ENCODE measurements at regions not wholly inside any gene's neighbourhood (a gene's known extent, or its start where the extent isn't known, plus 50 kb on each side); places are given as distances from the start of the nearest gene placed in this dataset.

- DNase-seq (ENCODE audit: low read depth): no peak
- TF ChIP-seq CTCF (IDR thresholded peaks at IDR 0.05; ENCODE audit: insufficient read depth, low read length): no peak
- H3K4me3 ChIP-seq (ENCODE audit: low read depth, low read length): no peak overlapping the region
These were observed 374.7 kb downstream of the TAF11L14 start for GRCh38 chr5:18008940-18009339.

- H3K4me3 ChIP-seq (ENCODE audit: low read depth, low read length): no peak overlapping the region
- no peak for DNase-seq (ENCODE audit: low read depth)
- no peak for TF ChIP-seq CTCF (IDR thresholded peaks at IDR 0.05; ENCODE audit: insufficient read depth, low read length)
These were observed 375.8 kb downstream of the TAF11L14 start for GRCh38 chr5:18010053-18010452.

- H3K4me3 ChIP-seq (ENCODE audit: low read depth, low read length): no peak overlapping the region
- no peak for DNase-seq (ENCODE audit: low read depth)
- TF ChIP-seq CTCF (IDR thresholded peaks at IDR 0.05; ENCODE audit: insufficient read depth, low read length): no peak
These were observed 384.2 kb downstream of the TAF11L14 start for GRCh38 chr5:18018472-18018871.

GRCh38 chr5:18023275-18023674 is 389.0 kb downstream of the TAF11L14 start:
- no peak for TF ChIP-seq CTCF (IDR thresholded peaks at IDR 0.05; ENCODE audit: insufficient read depth, low read length)
- no peak overlapping the region for H3K4me3 ChIP-seq (ENCODE audit: low read depth, low read length)
- DNase-seq (ENCODE audit: low read depth): no peak

- H3K4me3 ChIP-seq (ENCODE audit: low read depth, low read length): no peak overlapping the region
- no peak for DNase-seq (ENCODE audit: low read depth)
- TF ChIP-seq CTCF (IDR thresholded peaks at IDR 0.05; ENCODE audit: insufficient read depth, low read length): no peak
These were observed 389.7 kb downstream of the TAF11L14 start for GRCh38 chr5:18023986-18024385.

GRCh38 chr5:18024542-18024941 is 390.3 kb downstream of the TAF11L14 start:
- TF ChIP-seq CTCF (IDR thresholded peaks at IDR 0.05; ENCODE audit: insufficient read depth, low read length): no peak
- no peak for DNase-seq (ENCODE audit: low read depth)
- H3K4me3 ChIP-seq (ENCODE audit: low read depth, low read length): no peak overlapping the region

- no peak overlapping the region for H3K4me3 ChIP-seq (ENCODE audit: low read depth, low read length)
- DNase-seq (ENCODE audit: low read depth): no peak
- no peak for TF ChIP-seq CTCF (IDR thresholded peaks at IDR 0.05; ENCODE audit: insufficient read depth, low read length)
These were observed 393.1 kb downstream of the TAF11L14 start for GRCh38 chr5:18027241-18027867.

Measured in fibroblast of the aortic adventitia (primary cell).